HepG2 (cell line): ENCODE measurements at regions not wholly inside any gene's neighbourhood (a gene's known extent, or its start where the extent isn't known, plus 50 kb on each side); places are given as distances from the start of the nearest gene placed in this dataset.

Source experiments
- ATF1 ChIP-seq: IDR thresholded peaks from 2 replicates; pipeline ENCODE4 v1.6.1; 2016; ENCODE audit warnings: mild to moderate bottlenecking, control low read depth
- ELF4 ChIP-seq: sonication (generic); formaldehyde crosslinking; IDR thresholded peaks from 2 replicates; pipeline ENCODE4 v1.5.0; 2020; ENCODE audit warnings: missing genetic modification reagents, mild to moderate bottlenecking, moderate library complexity, borderline replicate concordance
- ESRRA ChIP-seq: sonication (generic); formaldehyde crosslinking; IDR thresholded peaks from 2 replicates; pipeline ENCODE4 v1.5.1; 2020; ENCODE audit warnings: mild to moderate bottlenecking, low read depth, missing genetic modification reagents
- ETV6 ChIP-seq: sonication (generic); formaldehyde crosslinking; conservative IDR thresholded peaks from 2 replicates; pipeline ENCODE4 v1.4.0; 2020; ENCODE audit warnings: missing genetic modification reagents
- FOXO1 ChIP-seq: sonication (generic); formaldehyde crosslinking; IDR thresholded peaks from 2 replicates; pipeline ENCODE4 v1.4.0; 2020; ENCODE audit warnings: missing genetic modification reagents
- MED1 ChIP-seq: sonication (generic); formaldehyde crosslinking; IDR thresholded peaks from 2 replicates; pipeline ENCODE4 v1.4.0; 2020; ENCODE audit warnings: missing genetic modification reagents
- NFKB2 ChIP-seq: sonication (generic); formaldehyde crosslinking; IDR thresholded peaks from 2 replicates; pipeline ENCODE4 v1.4.0; 2020; ENCODE audit warnings: missing genetic modification reagents, borderline replicate concordance
- PHF21A ChIP-seq: sonication (generic); formaldehyde crosslinking; IDR thresholded peaks from 2 replicates; pipeline ENCODE4 v1.5.0; 2020; ENCODE audit warnings: mild to moderate bottlenecking, missing genetic modification reagents
- RAD21 ChIP-seq: fragments of 450-650 bp; formaldehyde crosslinking; IDR thresholded peaks from 2 replicates; pipeline ENCODE4 v1.5.0; 2020; ENCODE audit warnings: mild to moderate bottlenecking
- SIX1 ChIP-seq: sonication (generic); formaldehyde crosslinking; IDR thresholded peaks from 2 replicates; pipeline ENCODE4 v1.4.0; 2020; ENCODE audit warnings: missing genetic modification reagents, borderline replicate concordance
- SOX6 ChIP-seq, 2 experiments: fragments of 450-650 bp in 1 of 2; sonication (generic) in 1 of 2; formaldehyde crosslinking in 1 of 2; IDR thresholded peaks; 2 replicates each; pipeline versions ENCODE4 v1.4.0 to v1.6.1; 2017 to 2020; ENCODE audit warnings: antibody characterized with exemption in 1 of 2, mild to moderate bottlenecking in 1 of 2, missing genetic modification reagents in 1 of 2
- ZMYM2 ChIP-seq: sonication (generic); formaldehyde crosslinking; IDR thresholded peaks from 2 replicates; pipeline ENCODE4 v1.8.0; 2022; ENCODE audit warnings: mild to moderate bottlenecking, missing genetic modification reagents
- ZNF512 ChIP-seq: sonication (generic); formaldehyde crosslinking; IDR thresholded peaks from 2 replicates; pipeline ENCODE4 v1.4.0; 2020; ENCODE audit warnings: mild to moderate bottlenecking, missing genetic modification reagents
- TF ChIP-seq, protein P1 (sequence below): sonication (generic); formaldehyde crosslinking; IDR thresholded peaks from 2 replicates; pipeline ENCODE4 v1.5.0; 2020; ENCODE audit warnings: missing genetic modification reagents, mild to moderate bottlenecking, borderline replicate concordance
- TF ChIP-seq, protein P2 (sequence below): sonication (generic); formaldehyde crosslinking; IDR thresholded peaks from 2 replicates; pipeline ENCODE4 v1.4.0; 2020; ENCODE audit warnings: mild to moderate bottlenecking, missing genetic modification reagents, borderline replicate concordance
- TF ChIP-seq, protein P3 (sequence below): sonication (generic); formaldehyde crosslinking; IDR thresholded peaks from 2 replicates; pipeline ENCODE4 v1.8.0; 2023; ENCODE audit warnings: mild to moderate bottlenecking, missing genetic modification reagents
- TF ChIP-seq, protein P4 (sequence below): sonication (generic); formaldehyde crosslinking; IDR thresholded peaks from 2 replicates; pipeline ENCODE4 v1.4.0; 2020; ENCODE audit warnings: mild to moderate bottlenecking, missing genetic modification reagents
- TF ChIP-seq, protein P5 (sequence below): sonication (generic); formaldehyde crosslinking; IDR thresholded peaks from 2 replicates; pipeline ENCODE4 v1.8.0; 2022; ENCODE audit warnings: missing genetic modification reagents, mild to moderate bottlenecking, moderate library complexity, borderline replicate concordance

GRCh38 chr9:105064248-105065097 is 136.5 kb upstream of the ABCA1 start (continued):
- TF ChIP-seq, protein P1, sequence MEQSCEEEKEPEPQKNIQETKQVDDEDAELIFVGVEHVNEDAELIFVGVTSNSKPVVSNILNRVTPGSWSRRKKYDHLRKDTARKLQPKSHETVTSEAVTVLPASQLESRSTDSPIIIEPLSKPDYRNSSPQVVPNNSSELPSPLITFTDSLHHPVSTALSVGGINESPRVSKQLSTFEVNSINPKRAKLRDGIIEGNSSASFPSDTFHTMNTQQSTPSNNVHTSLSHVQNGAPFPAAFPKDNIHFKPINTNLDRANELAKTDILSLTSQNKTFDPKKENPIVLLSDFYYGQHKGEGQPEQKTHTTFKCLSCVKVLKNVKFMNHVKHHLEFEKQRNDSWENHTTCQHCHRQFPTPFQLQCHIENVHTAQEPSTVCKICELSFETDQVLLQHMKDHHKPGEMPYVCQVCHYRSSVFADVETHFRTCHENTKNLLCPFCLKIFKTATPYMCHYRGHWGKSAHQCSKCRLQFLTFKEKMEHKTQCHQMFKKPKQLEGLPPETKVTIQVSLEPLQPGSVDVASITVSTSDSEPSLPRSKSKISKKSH (CRISPR knock-in tag): no peak
- TF ChIP-seq ESRRA (CRISPR knock-in tag): 0 out of 2 replicates have a peak, but pooled peaks have one; percentile 18
- TF ChIP-seq MED1 (CRISPR knock-in tag): peak; percentile 78
- no peak for TF ChIP-seq FOXO1 (CRISPR knock-in tag)
- TF ChIP-seq NFKB2 (CRISPR knock-in tag): no peak
- TF ChIP-seq RAD21 (CRISPR knock-in tag): no peak
- no peak for TF ChIP-seq ZNF512 (CRISPR knock-in tag)
- TF ChIP-seq ELF4: no peak
- TF ChIP-seq ATF1 (CRISPR knock-in tag): no peak
- no peak for TF ChIP-seq SIX1 (CRISPR knock-in tag)
- TF ChIP-seq, protein P2, sequence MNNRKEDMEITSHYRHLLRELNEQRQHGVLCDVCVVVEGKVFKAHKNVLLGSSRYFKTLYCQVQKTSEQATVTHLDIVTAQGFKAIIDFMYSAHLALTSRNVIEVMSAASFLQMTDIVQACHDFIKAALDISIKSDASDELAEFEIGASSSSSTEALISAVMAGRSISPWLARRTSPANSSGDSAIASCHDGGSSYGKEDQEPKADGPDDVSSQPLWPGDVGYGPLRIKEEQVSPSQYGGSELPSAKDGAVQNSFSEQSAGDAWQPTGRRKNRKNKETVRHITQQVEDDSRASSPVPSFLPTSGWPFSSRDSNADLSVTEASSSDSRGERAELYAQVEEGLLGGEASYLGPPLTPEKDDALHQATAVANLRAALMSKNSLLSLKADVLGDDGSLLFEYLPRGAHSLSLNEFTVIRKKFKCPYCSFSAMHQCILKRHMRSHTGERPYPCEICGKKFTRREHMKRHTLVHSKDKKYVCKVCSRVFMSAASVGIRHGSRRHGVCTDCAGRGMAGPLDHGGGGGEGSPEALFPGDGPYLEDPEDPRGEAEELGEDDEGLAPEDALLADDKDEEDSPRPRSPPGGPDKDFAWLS (CRISPR knock-in tag): no peak
- TF ChIP-seq, protein P3, sequence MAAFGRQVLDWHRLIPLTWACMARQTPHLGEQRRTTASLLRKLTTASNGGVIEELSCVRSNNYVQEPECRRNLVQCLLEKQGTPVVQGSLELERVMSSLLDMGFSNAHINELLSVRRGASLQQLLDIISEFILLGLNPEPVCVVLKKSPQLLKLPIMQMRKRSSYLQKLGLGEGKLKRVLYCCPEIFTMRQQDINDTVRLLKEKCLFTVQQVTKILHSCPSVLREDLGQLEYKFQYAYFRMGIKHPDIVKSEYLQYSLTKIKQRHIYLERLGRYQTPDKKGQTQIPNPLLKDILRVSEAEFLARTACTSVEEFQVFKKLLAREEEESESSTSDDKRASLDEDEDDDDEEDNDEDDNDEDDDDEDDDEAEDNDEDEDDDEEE (CRISPR knock-in tag): no peak
- TF ChIP-seq ETV6 (CRISPR knock-in tag): no peak
- TF ChIP-seq, protein P4, sequence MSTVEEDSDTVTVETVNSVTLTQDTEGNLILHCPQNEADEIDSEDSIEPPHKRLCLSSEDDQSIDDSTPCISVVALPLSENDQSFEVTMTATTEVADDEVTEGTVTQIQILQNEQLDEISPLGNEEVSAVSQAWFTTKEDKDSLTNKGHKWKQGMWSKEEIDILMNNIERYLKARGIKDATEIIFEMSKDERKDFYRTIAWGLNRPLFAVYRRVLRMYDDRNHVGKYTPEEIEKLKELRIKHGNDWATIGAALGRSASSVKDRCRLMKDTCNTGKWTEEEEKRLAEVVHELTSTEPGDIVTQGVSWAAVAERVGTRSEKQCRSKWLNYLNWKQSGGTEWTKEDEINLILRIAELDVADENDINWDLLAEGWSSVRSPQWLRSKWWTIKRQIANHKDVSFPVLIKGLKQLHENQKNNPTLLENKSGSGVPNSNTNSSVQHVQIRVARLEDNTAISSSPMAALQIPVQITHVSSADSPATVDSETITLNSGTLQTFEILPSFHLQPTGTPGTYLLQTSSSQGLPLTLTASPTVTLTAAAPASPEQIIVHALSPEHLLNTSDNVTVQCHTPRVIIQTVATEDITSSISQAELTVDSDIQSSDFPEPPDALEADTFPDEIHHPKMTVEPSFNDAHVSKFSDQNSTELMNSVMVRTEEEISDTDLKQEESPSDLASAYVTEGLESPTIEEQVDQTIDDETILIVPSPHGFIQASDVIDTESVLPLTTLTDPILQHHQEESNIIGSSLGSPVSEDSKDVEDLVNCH (CRISPR knock-in tag): no peak
- 0 out of 2 replicates have a peak, but pooled peaks have one; percentile 29 for TF ChIP-seq PHF21A (CRISPR knock-in tag)
- no peak for TF ChIP-seq SOX6 (IDR thresholded peaks at IDR 0.05)
- peak; percentile 62 for TF ChIP-seq SOX6 (CRISPR knock-in tag; IDR thresholded peaks at IDR 0.05)
- no peak for TF ChIP-seq ZMYM2 (CRISPR knock-in tag)
- TF ChIP-seq, protein P5, sequence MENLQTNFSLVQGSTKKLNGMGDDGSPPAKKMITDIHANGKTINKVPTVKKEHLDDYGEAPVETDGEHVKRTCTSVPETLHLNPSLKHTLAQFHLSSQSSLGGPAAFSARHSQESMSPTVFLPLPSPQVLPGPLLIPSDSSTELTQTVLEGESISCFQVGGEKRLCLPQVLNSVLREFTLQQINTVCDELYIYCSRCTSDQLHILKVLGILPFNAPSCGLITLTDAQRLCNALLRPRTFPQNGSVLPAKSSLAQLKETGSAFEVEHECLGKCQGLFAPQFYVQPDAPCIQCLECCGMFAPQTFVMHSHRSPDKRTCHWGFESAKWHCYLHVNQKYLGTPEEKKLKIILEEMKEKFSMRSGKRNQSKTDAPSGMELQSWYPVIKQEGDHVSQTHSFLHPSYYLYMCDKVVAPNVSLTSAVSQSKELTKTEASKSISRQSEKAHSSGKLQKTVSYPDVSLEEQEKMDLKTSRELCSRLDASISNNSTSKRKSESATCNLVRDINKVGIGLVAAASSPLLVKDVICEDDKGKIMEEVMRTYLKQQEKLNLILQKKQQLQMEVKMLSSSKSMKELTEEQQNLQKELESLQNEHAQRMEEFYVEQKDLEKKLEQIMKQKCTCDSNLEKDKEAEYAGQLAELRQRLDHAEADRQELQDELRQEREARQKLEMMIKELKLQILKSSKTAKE: no peak; the same call in 1 of the 2 replicates
